ENCODE measurements at regions not wholly inside any gene's neighbourhood (a gene's known extent, or its start where the extent isn't known, plus 50 kb on each side); places are given as distances from the start of the nearest gene placed in this dataset.

DNA sequence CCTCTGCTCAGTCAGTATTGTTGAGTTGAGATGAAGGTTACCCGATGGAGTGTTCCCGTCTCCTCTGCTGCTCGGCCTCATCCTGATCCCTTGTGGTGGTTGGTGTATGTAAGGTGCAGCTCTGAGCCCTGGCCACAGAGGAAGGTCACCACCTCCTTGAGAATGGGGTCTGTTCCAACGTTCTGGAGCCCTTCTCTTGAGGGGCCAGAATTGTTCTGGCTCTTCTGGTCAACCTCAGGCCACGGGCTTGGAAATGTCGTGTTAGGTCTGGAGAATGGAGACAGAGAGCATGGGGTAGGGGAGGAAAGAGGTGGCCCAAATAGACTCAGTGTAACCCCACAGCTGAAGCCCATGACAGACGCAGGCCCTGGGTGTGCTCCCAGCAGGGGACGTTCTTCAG, 62.3 kb upstream of the ETV3 start:
- ChIA-PET POLR2A (ENCODE audit: unreplicated experiment) (no interaction called here), CTCF (no interaction called here)
- peaks cover 17% of the 10 kb centered on the region for H3K27me3 ChIP-seq (ENCODE audit: control insufficient read depth, insufficient read depth, low read length)

More for the DNA sequence above, 62.3 kb upstream of the ETV3 start:
- Histone ChIP-seq H2AK9ac (replicated peaks; ENCODE audit: low read depth, low read length, poor library complexity) (no peak overlapping the region), H2BK5ac (ENCODE audit: low read depth, low read length, poor library complexity, severe bottlenecking) (no peak overlapping the region), H4K8ac (ENCODE audit: low read depth in 2 of 2, low read length in 2 of 2) (no peak overlapping the region), H3K9me1 (ENCODE audit: insufficient read depth, low read length) (no peaks in the 10 kb centered on the region), H3K4me1 (ENCODE audit: control insufficient read depth, insufficient read depth, low read length) (no peaks in the 10 kb centered on the region), H2BK120ac (ENCODE audit: low read depth, low read length) (no peak overlapping the region), H3K9me3 (ENCODE audit: control insufficient read depth, insufficient read depth, low read length) (no peaks in the 10 kb centered on the region), H4K91ac (ENCODE audit: insufficient read depth, low read depth, low read length) (no peak overlapping the region), H3K9ac (ENCODE audit: low read depth, low read length) (no peak overlapping the region), H3K4me3 (ENCODE audit: insufficient read depth, low read depth, low read length) (no peak overlapping the region), H3K56ac (ENCODE audit: extremely low read depth, insufficient read depth, low read length) (no peak overlapping the region), H4K20me1 (ENCODE audit: insufficient read depth, low read length) (no peaks in the 10 kb centered on the region), H3K4ac (ENCODE audit: low read depth, low read length) (no peak overlapping the region), H3K27ac (ENCODE audit: insufficient read depth, low read length) (no peak overlapping the region), H3K14ac (replicated peaks; ENCODE audit: low read depth, low read length) (no peak overlapping the region), H2BK15ac (ENCODE audit: low read depth, low read length) (no peak overlapping the region), H3K79me1 (ENCODE audit: low read depth in 1 of 2, low read length in 2 of 2) (no peaks in the 10 kb centered on the region), H2BK20ac (ENCODE audit: low read depth, low read length) (no peak overlapping the region), H3K4me2 (ENCODE audit: low read depth, low read length) (no peak overlapping the region), H3K18ac (ENCODE audit: low read depth, low read length) (no peak overlapping the region), H2AK5ac (ENCODE audit: low read depth, low read length) (no peak overlapping the region), H3K23ac (ENCODE audit: low read depth, low read length) (no peak overlapping the region), H2AFZ (replicated peaks; ENCODE audit: low read length, poor library complexity) (no peak overlapping the region), H3K36me3 (ENCODE audit: control insufficient read depth, insufficient read depth, low read length) (no peaks in the 10 kb centered on the region), H4K5ac (ENCODE audit: low read depth, low read length) (no peak overlapping the region)
- no TSS peak for BruUV-seq (replicated peaks)
- no peak for DNase-seq
- intact Hi-C loops (cut with micrococcal nuclease) (no loop called here), dilution Hi-C loops (cut with HindIII; ENCODE audit: low sequenced_read_pairs, unreplicated experiment) (no loop called here), in situ Hi-C loops (cut with MboI; ENCODE audit: low sequenced_read_pairs) (no loop called here)
- no peak for ATAC-seq (ENCODE audit: low read depth)
- 40% methylated on average over 2 of the region's 8 CpGs; no CpG with 5 or more reads in 1 of the 2 experiments for WGBS, 2 experiments (ENCODE audit: extremely low coverage in 2 of 2, insufficient read length in 1 of 2)
- TF ChIP-seq POLR2A (IDR thresholded peaks at IDR 0.05; ENCODE audit: low read depth, low read length) (no peak), RAD21 (IDR thresholded peaks at IDR 0.05; ENCODE audit: low read length) (no peak), MXI1 (IDR thresholded peaks at IDR 0.05; ENCODE audit: borderline replicate concordance, low read depth, low read length) (no peak), RFX5 (IDR thresholded peaks at IDR 0.05; ENCODE audit: low read depth, low read length) (no peak), MAFK (IDR thresholded peaks at IDR 0.05; ENCODE audit: low read depth, low read length) (no peak), FOS (IDR thresholded peaks at IDR 0.05; ENCODE audit: low read depth, low read length) (no peak), SMC3 (IDR thresholded peaks at IDR 0.05; ENCODE audit: low read depth, low read length) (no peak), BHLHE40 (IDR thresholded peaks at IDR 0.05; ENCODE audit: low read depth, low read length) (no peak), RCOR1 (IDR thresholded peaks at IDR 0.05; ENCODE audit: insufficient replicate concordance, low read length) (no peak), CEBPB (IDR thresholded peaks at IDR 0.05; ENCODE audit: low read depth, low read length) (no peak)
- TF ChIP-seq, protein P1, sequence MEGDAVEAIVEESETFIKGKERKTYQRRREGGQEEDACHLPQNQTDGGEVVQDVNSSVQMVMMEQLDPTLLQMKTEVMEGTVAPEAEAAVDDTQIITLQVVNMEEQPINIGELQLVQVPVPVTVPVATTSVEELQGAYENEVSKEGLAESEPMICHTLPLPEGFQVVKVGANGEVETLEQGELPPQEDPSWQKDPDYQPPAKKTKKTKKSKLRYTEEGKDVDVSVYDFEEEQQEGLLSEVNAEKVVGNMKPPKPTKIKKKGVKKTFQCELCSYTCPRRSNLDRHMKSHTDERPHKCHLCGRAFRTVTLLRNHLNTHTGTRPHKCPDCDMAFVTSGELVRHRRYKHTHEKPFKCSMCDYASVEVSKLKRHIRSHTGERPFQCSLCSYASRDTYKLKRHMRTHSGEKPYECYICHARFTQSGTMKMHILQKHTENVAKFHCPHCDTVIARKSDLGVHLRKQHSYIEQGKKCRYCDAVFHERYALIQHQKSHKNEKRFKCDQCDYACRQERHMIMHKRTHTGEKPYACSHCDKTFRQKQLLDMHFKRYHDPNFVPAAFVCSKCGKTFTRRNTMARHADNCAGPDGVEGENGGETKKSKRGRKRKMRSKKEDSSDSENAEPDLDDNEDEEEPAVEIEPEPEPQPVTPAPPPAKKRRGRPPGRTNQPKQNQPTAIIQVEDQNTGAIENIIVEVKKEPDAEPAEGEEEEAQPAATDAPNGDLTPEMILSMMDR (conservative IDR thresholded peaks at IDR 0.05; ENCODE audit: low read depth, low read length), result no peak
